ENCODE measurements at regions not wholly inside any gene's neighbourhood (a gene's known extent, or its start where the extent isn't known, plus 50 kb on each side); places are given as distances from the start of the nearest gene placed in this dataset.
"Not testable (repeated sequence)": the region's sequence is repeated elsewhere in the genome, so short reads cannot be mapped to it uniquely, and the experiment has no call there.

- H3K27ac ChIP-seq: no peak overlapping the region
- TF ChIP-seq CTCF (IDR thresholded peaks at IDR 0.05): no peak
- no peak for TF ChIP-seq ZFX (IDR thresholded peaks at IDR 0.05; ENCODE audit: borderline replicate concordance)
Observed at GRCh38 chr22:25495285-25495684, 69.2 kb upstream of the GRK3 start.

GRCh38 chr22:25496396-25497064, 67.9 kb upstream of the GRK3 start:
- no peak for TF ChIP-seq ZFX (IDR thresholded peaks at IDR 0.05; ENCODE audit: borderline replicate concordance)
- no peak for TF ChIP-seq CTCF (IDR thresholded peaks at IDR 0.05)
- H3K27ac ChIP-seq: no peak overlapping the region

GRCh38 chr22:25497181-25497641, 67.3 kb upstream of the GRK3 start:
- H3K27ac ChIP-seq: no peak overlapping the region
- TF ChIP-seq CTCF (IDR thresholded peaks at IDR 0.05): no peak

GRCh38 chr22:25497716-25498115, 66.8 kb upstream of the GRK3 start:
- TF ChIP-seq CTCF (IDR thresholded peaks at IDR 0.05) (no peak), ZFX (IDR thresholded peaks at IDR 0.05; ENCODE audit: borderline replicate concordance) (no peak)
- H3K27ac ChIP-seq: no peak overlapping the region

GRCh38 chr22:25500671-25501070, 63.8 kb upstream of the GRK3 start:
- not testable (repeated sequence) for H3K27ac ChIP-seq

- H3K27ac ChIP-seq: not testable (repeated sequence)
Observed at GRCh38 chr22:25504017-25504416, 60.5 kb upstream of the GRK3 start.

GRCh38 chr22:25508161-25508560, 56.3 kb upstream of the GRK3 start:
- no peak for TF ChIP-seq ZFX (IDR thresholded peaks at IDR 0.05; ENCODE audit: borderline replicate concordance)
- TF ChIP-seq CTCF (IDR thresholded peaks at IDR 0.05): no peak

GRCh38 chr22:25508761-25509321, 55.6 kb upstream of the GRK3 start:
- no peak overlapping the region for H3K27ac ChIP-seq
- TF ChIP-seq CTCF (IDR thresholded peaks at IDR 0.05): no peak
- TF ChIP-seq ZFX (IDR thresholded peaks at IDR 0.05; ENCODE audit: borderline replicate concordance): no peak

More at GRCh38 chr22:25508161-25508560, 56.3 kb upstream of the GRK3 start:
- H3K27ac ChIP-seq: no peak overlapping the region

Data from 22Rv1 (cell line).